Middle frontal gyrus (tissue), 1 donor: ENCODE measurements at regions not wholly inside any gene's neighbourhood (a gene's known extent, or its start where the extent isn't known, plus 50 kb on each side); places are given as distances from the start of the nearest gene placed in this dataset.
"Not testable (repeated sequence)": the region's sequence is repeated elsewhere in the genome, so short reads cannot be mapped to it uniquely, and the experiment has no call there.

Experiments
- DNase-seq: peaks from one replicate; pipeline ENCODE4 v3.0.0-alpha.2; 2015; ENCODE audit warnings: low spot score; ENCODE audit errors: extremely low spot score

- no peak for DNase-seq
Measured at GRCh38 chr15:26261413-26261812, 398.3 kb upstream of the ATP10A start.

DNA sequence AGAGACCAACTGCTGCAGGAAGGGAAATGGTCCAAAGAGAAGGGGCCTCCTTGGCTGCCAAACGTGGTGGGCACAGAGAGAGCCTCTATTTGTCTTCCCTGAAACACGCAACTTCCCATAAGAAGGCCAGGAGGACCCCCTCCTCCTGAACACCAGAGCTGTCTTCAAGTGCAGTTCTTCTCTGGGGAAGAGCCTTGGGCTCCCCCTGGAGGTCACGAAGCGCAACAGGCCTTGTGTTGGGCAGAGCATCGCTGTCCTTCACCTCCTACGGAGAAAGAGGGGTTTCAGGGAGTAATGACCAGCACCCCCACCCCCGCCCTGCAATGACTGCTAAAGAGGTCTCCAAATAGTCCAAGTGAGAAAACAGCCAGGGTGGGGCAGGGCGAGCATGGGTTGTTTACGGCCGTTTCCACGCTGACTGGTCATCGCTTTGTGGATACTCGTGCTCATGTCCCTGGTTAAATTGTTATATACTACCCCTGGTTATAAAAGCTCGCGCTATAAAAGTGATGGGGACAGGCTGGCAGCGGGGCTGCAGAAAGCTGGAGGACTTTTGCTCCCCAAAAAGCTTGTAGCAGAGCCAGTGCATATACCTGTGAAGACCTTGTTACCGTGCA, 397.5 kb upstream of the ATP10A start:
- DNase-seq = no peak

DNA sequence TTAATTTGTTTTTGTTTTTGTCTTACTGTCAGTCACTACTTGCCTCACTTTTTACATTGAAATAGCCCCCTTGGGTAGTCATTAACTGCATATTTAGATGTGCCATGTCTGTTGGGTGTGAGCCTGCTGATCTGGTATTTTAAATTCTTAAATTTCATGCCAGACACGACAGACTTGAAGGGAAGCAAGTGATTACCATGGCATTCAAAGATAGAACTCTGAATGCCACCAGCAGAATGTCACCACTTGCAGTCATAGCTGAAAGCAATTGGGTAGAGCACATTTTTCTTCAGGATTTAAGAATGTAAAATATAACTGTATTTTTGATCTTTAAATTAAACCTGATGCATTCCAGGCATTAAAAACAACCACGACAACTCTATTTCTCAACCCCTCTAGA, 396.5 kb upstream of the ATP10A start:
- DNase-seq = no peak

DNA sequence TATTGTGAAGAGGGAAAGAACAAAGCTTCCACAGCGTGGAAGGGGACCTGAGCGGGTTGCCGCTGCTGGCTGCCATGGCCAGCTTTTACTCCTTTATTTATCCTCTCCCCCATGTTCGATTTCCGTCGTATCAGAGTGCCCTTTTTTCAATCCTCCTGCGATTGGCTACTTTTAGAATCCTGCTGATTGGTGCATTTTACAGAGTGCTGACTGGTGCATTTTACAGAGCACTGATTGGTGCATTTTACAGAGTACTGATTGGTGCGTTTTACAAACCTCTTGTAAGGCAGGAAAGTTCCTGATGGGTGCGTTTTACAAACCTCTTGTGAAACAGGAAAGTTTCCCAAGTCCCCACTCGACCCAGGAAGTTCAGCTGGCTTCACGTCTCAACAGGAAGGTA, 381.7 kb upstream of the ATP10A start:
- DNase-seq = not testable (repeated sequence)

- no peak for DNase-seq
Measured at GRCh38 chr15:26243382-26243781, 380.3 kb upstream of the ATP10A start.

GRCh38 chr15:26242565-26243071, 379.5 kb upstream of the ATP10A start:
- DNase-seq = no peak

DNA sequence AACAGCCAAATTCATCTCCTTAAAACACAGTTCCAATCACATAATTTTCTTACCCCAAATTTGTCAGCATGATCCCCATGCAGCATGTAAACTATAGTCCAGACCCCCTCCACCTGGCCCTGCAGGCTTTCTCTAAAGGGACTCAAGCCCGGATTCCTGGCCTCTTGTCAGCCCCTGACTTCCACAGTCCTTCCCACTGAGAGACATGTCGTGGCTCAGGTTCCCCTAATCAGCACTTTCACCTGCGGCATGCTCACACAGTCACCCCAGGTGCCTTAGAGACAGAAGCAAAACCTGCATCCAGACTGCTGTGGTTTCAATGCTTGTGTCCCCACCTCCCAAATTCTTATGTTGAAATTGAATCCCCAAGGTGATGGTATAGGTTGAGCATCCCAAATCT, 372.7 kb upstream of the ATP10A start:
- DNase-seq = no peak

DNA sequence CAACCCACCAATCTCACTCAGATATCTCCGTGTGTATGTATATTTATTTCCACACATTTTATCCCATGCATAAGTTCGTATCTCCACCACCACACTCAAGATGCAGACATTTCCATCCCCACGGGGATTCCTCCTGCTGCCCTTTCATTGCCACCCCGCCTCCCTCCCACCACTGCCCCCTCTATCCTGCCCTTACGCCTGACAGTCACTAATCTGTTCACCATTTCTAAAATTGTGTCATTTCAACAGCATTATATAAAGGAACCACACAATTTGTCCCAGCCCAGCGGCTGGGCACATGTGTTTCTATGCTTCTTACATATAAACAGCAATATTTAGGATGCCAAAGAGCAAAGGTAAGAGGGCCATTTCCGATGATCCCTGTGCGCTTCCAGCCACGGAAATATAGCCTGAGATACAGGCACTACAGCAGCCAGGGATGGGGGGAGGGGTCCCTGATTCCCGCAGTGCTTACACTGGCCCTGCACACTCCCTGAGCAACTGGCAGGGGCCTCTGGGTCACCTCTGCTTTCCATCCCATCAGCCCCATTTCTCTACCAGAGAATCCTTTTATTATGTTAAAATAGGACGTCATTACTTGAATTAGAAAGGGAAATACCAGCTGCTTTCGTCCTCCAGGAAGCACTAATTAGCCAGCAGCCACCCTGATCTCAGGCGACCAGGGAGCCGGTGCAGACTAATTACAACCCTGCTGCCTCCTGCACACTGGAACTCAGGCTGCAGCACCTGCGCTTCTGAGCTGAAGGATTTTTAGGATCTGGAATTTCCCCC, 372.0 kb upstream of the ATP10A start:
- no peak for DNase-seq

- DNase-seq = no peak
Measured at GRCh38 chr15:26232691-26233090, 369.6 kb upstream of the ATP10A start.

DNA sequence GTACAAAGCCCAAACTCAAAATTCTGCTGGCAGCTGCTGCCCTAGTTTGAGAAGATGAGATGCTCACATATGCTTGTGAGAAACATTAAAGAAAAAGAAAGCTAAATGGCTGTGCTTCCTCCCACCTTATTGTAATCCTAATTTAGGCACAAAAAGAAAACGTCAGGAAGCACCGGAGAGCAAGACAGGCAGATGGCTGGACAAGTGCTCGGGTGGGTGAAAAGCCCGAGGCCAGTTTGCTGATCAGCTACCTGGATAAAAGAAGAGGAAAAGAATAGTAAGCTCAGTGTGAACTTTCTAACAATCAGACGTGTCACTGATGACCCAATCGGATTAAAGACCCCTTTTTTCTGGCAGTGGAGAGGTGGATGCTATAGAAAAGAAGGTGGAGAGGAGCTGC, 368.0 kb upstream of the ATP10A start:
- no peak for DNase-seq

GRCh38 chr15:26224266-26224665, 361.1 kb upstream of the ATP10A start:
- DNase-seq = no peak

- DNase-seq = no peak
Measured at GRCh38 chr15:26223720-26224119, 360.6 kb upstream of the ATP10A start.

DNA sequence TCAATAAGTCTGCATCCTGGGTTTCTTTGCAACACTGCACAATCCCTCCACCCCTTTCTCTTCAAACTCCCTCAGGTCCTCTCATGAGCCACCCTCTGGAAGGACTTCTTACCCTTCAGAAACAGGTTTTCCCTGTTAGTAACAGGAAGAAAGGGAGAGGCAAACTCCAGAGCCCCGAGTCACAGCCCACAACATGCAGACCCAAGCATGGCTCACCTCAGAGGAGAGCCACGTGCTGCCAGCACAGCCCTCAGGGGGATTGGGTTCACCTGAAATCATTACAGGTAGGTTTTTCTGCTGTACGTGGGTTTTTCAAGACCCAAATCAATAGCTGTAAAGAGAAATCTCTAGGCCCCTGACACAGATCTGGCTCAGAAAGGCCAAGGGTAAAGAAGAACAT, 359.7 kb upstream of the ATP10A start:
- DNase-seq = no peak

DNA sequence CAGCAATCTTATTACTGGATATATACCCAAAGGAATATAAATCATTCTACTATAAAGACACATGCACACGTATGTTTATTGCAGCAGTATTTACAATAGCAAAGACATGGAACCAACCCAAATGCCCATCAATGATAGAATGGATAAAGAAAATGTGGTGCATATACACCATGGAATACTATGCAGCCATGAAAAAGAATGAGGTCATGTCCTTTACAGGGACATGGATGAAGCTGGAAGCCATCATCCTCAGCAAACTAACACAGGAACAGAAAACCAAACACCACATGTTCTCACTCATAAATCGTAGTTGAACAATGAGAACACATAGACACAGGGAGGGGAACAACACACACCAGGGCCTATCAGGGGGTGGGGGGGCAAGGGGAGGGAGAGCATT, 353.9 kb upstream of the ATP10A start:
- DNase-seq = not testable (repeated sequence)

GRCh38 chr15:26214290-26214689, 351.2 kb upstream of the ATP10A start:
- DNase-seq = no peak

DNA sequence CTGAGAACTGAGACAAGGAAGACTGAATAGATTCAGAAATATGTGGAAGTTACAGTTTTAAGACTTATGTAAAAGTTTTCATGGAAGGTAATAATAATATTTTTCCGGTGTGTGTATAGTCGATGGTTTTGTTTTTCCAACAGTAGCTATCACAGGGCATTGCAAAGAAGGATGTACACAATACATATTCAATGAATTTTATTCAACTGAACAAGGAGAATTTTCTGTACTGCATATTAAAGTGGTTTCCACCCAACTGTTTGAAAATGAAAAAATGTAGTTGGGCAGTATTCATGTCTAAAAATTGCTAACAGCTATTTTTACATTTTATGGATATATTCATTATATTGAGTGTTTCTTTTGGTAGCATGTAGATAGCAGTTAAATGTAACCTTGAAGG, 350.3 kb upstream of the ATP10A start:
- no peak for DNase-seq

- no peak for DNase-seq
Measured at GRCh38 chr15:26212109-26212508, 349.0 kb upstream of the ATP10A start.

DNA sequence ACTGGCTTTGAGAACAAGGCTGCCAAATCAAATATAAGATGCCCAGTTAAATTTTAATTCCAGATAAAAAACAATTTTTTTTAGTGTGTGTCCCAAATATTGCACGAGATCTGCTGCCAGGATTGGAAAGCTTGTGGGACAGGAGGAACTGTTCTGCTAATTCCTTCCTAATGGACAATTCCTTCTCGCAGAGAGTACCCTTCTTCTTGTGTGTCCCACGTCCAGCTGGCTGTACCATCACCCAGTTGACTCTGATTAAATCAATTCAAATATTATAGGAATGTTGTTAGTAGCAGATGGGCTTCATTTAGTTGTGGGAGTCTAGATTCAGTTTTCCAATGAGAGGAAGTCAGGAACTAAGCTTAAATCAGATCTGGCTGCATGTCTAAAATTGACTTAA, 347.9 kb upstream of the ATP10A start:
- no peak for DNase-seq

DNA sequence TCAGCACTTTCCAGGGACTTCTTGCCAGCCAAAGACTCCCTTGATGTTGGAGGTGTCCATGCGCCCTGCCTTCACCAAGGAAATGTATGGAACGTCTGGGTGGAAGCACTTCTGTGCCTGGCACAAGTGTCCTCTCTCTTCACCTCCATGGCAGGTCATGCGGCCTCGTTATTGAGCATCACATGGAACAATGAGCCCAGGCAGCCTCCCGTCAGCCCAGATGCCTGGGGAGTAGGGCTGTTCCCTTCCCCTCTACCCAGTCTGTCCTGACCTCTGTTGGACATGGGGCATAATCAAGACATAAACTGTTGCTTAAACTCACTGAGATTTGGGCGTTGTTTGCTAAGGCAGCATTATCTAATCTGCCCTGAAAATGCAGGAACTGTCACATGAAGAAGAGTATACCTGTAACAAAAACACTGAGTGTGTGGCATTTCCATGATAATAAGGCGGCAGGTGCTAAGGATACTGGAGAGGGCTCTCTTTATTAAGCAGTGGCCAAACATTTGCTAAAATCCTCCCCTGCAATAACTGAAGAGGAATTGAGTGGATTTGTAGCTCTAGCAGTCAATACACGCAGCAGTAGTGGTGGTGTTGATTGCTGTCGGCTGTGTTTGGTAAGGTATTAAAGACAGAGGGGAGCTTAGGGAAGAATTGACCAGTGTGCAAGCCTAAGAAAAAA, 338.2 kb upstream of the ATP10A start:
- no peak for DNase-seq

GRCh38 chr15:26200427-26200826, 337.3 kb upstream of the ATP10A start:
- DNase-seq = no peak

DNA sequence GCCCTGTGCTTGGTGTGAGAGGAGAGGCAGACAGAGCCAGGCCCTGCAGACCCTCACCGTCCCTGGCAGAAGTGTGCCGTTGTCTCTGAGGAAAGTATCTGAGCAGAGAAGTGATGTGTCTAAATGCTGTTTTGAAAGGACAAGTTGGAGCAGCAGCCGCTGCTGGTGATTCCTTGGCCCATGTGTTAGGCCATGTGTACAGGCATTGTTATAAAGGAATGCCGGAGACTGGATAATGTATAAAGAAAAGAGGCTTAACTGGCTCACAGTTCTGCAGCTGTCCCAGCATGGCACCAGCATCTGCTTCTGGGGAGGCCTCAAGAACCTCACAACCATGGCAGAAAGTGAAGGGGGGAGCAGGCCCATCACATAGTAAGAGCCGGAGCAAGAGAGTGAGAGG, 334.6 kb upstream of the ATP10A start:
- no peak for DNase-seq

GRCh38 chr15:26197060-26197459, 333.9 kb upstream of the ATP10A start:
- no peak for DNase-seq
